GM18519 (cell line): ENCODE measurements at regions not wholly inside any gene's neighbourhood (a gene's known extent, or its start where the extent isn't known, plus 50 kb on each side); places are given as distances from the start of the nearest gene placed in this dataset.
"Not testable (repeated sequence)": the region's sequence is repeated elsewhere in the genome, so short reads cannot be mapped to it uniquely, and the experiment has no call there.

Experiments used
- ATAC-seq: cut with Tn5 transposase; IDR thresholded peaks from one replicate; pipeline ENCODE4 v1.9.1; 2021; ENCODE audit warnings: mild to moderate bottlenecking, moderate library complexity; ENCODE audit not compliant: unreplicated experiment, low FRiP score

DNA sequence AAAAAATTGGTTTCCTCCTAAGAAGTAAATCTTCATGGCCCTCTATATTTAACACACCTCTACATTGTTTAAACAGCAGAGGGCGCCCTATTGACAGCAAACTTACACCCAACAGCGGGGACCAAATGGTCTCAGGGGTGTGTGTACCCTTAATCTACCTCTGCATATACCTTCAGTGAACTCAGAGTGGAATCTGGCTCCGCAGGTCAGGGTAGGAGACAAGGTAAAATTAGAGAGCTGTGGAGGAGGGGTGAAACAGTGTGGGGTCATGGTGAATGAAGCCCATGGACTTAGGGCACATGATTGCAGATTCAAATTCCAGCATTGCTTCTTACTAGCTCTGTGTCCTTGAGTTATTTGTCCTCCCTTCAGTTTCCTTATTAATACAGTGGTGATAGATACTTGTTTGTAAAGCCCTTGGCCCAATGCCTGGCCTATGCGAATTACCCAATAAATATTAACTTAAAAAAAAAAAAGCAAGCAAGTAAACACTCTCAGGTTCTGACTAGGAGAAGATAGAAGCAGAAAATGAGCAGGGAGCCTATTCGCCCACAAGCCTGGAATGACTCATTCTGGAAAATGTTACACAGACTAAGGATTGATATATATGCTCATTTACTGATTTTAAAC, 122.9 kb downstream of the CAVIN4 start:
- no peak for ATAC-seq

DNA sequence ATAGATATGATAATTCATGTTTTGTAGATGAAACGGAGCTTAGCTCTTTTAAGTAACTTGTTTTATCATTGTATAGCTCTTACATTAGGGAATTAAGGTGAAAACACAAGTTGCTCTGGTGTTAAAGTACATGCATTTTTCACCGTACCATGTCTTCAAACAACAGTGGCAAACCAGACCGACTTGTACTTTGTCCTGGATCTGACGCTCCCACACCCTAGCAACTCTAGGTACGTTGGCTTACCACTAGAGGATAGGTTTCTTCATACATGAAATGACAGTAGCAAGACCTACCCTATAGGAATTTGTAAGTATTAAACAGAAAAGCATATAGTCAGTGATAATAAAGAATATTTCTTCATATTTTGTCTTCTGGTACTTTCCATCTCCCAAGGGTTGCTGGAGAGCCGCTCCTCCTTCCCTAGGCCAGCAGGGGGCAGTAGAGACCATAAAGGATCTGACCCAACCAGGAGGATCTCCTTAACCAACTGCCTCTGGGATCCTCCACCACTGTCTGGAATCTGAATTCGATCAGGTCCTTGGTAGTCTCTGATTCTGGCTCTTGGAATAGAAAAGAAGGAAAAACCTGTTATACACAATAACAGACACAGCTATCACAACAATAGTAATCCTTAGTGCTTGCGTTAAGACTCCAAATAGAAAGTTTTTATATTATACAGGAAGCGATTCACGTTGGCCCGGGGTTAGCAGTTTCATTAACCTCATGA, 136.7 kb downstream of the CAVIN4 start:
- peak; percentile 75 for ATAC-seq

DNA sequence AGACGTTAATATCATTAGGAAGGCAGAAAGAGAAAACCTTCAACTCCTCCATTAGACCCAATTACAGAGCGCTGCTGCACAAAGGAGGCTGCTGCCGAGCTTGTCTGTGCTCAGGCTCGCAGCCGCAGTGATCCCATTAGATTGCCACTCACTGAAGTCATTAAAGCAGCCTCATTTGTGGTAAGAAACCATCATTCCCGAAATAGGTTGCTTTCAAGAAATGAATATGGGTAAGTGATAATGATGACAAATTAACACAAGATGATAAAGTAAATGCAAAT, 137.2 kb downstream of the CAVIN4 start:
- no peak for ATAC-seq

GRCh38 chr9:100718717-100719116, 140.8 kb downstream of the CAVIN4 start:
- no peak for ATAC-seq

DNA sequence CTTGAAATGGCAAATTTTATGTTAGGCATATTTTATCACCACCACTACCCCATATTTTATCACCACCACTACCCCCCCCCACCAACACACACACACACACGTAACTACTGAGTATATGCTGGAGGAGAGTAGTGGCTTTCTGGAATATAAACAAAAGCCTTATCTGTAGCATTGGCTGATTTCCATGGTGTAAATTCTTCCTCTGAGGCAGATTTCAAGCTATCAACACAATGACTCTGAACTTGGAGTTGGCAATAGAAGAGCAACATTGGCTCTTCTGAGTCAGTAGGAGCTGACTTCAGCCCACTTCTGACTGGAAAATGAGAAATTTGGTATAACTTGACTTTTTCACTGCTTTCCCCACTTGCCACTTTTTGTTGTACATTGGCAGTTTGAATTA, 143.0 kb downstream of the CAVIN4 start:
- ATAC-seq: no peak

DNA sequence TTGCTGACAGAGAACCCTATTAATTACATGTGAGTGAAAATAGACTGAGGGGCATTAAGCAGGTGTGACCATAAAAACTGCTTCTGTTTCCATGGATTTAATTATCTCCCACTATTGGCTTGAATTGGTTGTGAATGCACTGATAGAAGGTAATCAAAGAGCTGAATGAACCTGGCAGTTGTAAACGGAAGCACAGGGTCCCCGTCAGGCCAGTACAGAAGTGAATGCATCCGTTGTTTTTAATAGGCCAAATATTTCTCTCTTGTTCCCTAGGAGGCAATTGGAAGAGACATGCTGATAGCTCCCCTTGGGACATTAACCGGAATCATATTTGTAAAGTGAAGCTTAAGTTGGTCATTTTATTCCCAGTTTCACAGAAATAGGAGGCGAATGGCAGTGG, 147.0 kb downstream of the CAVIN4 start:
- no peak for ATAC-seq

DNA sequence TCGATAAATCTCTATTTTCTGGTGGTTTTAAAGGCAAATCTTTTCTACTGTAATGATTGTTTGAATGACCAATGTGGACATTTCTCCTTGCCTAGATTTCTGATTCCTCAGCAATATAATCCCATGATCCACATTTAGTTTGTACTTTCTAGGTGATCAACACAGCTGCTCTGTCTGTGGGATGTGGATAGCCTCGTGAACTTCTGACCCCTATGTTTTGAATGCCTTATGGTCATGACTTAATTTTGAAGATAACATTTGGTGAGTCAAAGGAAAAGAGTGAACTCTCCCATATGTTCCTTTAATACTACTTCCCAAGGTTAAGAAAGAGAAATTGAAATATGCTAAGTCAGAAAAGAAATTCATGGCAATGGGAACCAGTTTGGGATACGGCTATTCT, 147.5 kb downstream of the CAVIN4 start:
- no peak for ATAC-seq

DNA sequence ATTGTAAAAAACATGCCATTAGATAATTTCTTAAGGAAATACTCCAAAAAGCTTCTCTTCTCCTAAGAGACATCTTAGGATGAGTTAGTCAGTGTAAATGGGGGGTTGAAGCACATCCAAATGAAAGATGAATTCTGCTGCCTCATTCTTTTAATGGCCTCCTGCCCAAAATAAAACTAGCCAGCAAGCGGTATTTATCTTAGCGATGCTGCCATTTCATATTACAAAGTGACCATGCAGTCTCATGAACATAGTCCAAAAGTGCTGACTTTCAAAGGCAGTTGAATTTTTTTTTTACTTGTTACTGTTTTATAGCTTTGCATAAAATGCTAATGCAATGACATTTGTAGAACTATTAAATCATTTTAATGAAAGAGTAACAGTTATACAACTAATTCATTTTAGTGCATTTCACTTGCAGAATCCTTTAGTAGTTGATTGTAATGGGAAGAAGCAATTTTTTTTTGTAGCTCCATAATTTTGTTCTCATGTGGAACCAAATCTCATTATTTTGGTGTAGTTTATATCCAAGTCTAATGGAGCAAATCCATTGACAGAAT, 151.5 kb downstream of the CAVIN4 start:
- no peak for ATAC-seq

- ATAC-seq: no peak
Observed at GRCh38 chr9:100730086-100730485, 152.2 kb downstream of the CAVIN4 start.

- ATAC-seq: no peak
Observed at GRCh38 chr9:100731038-100731556, 153.2 kb downstream of the CAVIN4 start.

DNA sequence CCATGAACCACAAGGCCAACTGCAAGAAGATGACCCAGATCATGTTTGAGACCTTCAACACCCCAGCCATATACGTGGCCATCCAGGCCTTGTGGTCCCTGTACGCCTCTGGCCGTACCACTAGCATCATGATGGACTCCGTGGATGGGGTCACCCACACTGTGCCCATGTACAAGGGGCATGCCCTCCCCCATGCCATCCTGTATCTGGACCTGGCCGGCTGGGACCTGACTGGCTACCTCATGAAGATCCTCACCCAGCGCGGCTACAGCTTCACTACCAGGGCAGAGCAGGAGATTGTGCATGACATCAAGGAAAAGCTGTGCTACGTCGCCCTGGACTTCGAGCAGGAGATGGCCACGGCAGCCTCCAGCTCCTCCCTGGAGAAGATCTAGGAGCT, 153.7 kb downstream of the CAVIN4 start:
- ATAC-seq: no peak

DNA sequence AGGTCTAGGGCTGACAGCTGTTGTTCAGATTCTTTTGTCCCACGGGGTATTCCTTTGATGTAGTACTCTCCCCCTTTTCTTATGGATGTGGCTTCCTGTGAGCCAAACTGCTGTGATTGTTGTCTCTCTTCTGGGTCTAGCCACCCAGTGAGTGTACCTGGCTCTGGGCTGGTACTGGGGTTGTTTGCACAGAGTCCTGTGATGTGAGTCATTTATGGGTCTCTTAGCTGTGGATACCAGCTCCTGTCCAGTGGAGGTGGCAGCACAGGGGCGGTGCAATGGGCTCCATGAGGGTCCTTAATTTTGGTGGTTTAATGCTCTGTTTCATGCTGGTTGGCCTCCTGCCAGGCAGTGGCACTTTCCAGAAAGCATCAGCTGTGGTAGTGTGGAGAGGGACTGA, 161.3 kb downstream of the CAVIN4 start:
- no peak for ATAC-seq

- no peak for ATAC-seq
Observed at GRCh38 chr9:100739666-100740065, 161.8 kb downstream of the CAVIN4 start.

DNA sequence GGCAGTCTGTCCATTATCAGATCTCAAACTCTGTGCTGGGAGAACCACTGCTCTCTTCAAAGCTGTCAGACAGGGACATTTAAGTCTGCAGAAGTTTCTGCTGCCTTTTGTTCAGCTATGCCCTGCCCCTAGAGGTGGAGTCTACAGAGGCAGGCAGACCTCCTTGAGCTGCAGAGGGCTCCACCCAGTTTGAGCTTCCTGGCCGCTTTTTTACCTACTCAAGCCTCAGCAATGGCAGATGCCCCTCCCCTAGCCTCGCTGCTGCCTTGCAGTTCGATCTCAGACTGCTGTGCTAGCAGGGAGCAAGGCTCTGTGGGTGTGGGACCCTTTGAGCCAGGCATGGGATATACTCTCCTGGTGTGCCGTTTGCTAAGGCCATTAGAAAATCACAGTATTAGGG, 171.1 kb downstream of the CAVIN4 start:
- not testable (repeated sequence) for ATAC-seq

DNA sequence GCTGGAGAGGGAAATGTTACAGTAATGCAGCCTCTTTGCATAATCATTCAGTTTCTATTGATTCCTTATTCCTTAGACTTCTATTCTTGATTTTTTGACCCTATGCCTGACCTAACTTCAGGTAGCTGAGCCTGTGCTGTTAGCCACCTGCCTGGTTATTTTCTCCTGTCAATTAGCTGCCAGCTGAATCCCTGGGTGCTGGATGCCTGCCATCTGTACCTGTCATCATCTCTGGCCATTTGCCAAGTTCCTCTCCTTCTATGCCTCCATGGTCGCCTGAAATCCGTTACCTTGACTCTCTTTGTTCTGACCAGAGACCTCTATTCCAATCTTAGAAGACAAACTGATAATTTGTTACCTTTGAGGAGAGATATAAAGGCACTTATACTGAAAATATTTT, 178.3 kb downstream of the CAVIN4 start:
- no peak for ATAC-seq

DNA sequence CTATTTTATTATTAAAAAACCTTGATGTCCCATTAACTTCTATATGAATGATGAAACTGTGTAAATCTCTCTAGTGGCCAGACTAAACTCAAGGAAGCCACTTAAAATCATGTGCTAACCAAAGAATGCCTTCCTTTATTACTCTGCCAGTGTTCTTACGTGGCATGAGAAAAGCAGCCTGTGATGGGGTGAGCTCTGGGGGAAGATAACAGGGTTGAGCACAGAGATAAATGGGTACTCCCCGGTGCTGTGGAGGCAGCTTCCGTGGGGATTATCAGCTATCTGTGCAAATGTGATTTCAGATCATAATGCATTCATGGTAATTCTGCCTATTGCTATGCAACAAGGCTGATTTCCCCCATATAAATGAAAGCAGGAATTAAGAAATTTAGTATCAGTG, 181.3 kb downstream of the CAVIN4 start:
- no peak for ATAC-seq

DNA sequence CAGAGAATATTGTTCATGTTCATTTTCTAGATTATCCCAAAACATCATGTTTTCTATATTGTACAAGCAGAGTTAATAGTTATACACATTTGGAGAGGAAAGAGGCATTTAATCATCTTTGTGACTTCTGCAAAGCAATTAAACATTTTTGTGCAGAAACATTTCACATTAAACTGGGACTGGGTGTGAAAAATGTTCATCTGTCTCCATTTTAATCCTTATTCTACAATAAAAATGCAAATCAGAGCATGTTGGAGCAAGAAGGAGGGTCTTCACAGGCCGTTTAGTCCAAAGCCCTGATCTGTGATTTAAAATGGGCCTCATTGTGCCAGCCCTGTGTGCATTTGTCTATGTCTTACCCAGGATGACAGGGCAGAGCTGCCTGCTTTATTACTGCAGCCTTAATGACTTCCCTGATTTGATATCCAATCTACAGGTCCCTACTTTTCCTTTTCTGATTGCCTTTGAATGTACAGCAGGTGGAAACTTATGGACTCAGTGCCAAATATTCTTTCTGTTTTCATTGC, 183.5 kb downstream of the CAVIN4 start:
- no peak for ATAC-seq

DNA sequence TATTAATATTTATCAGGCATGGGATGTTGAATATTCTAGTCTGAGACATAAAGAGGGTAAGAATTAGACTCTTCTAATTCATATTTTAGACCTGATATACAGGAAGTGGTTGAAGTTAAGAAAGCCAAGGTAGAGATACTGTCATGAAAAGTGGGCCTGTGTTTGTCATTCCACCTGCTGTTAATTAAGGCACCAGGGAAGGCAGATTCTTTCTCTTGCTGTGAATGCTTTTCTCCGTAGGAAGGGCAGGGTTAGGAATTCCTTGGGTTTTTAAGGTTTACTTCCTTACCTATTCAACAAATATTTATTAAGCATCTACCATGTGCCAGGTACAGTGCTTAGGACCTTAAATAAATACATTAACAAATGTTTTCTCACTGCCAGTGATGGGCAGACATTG, 196.4 kb downstream of the CAVIN4 start:
- no peak for ATAC-seq

DNA sequence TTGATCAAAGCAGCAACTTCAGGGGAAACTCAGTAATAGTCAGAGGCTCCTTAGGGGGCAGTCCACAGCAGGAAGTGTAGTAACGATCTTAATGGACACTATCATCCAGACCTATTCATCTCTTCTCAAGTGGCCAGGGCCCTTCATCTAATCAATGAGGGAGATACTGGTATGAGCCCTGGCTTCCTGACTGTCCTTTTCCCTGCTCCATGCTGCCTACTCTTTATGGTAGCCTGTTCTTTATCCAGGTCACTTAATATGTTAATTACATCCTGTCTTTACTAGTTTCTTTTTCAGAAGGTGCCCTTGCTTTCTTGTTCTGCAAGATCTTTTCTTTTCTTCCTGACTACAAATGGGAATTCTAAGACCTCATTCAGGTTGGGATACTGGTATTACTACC, 197.1 kb downstream of the CAVIN4 start:
- no peak for ATAC-seq

- ATAC-seq: no peak
Observed at GRCh38 chr9:100775912-100776311, 198.0 kb downstream of the CAVIN4 start.

DNA sequence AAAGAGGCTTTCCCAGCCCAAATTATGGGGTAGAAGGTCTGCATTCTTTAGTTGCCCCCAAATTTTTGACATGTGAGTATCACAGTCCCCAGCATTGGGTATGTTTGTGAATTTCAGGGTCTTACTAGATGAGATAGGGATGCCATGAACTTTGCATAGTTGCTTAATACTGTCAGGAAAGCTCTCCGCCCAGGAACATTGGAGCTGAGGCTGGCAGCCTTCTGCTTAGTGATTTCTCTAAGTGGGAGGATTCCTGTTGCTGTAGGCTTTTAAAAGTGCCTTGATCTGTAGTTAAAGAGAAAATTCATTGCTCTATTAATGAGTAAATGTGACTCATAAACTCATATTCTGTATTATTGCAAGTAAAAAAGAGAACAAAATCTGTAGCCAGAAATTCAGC, 206.9 kb downstream of the CAVIN4 start:
- ATAC-seq: no peak

DNA sequence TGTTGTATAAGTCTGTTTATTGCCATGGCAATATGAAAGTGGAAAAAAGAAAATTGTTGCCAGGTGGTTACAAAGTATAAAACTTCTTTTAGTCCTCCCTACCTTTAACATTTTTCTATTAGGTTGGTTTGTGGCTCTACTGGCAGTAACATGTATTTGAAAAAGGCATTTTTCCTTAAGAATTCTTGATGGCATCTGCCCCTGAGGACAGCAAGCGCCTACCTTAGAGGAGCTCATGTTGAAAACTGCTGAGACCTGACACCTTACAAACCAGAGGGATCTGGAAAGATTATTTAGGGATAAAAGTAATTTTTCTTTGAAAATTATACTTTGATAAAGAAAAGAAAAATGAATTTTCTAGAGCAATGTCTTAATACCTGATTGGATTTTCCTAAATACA, 208.1 kb downstream of the CAVIN4 start:
- no peak for ATAC-seq
